SK-N-SH (cell line): ENCODE measurements at regions not wholly inside any gene's neighbourhood (a gene's known extent, or its start where the extent isn't known, plus 50 kb on each side); places are given as distances from the start of the nearest gene placed in this dataset.
"Not testable (repeated sequence)": the region's sequence is repeated elsewhere in the genome, so short reads cannot be mapped to it uniquely, and the experiment has no call there.

Experiments
- CTCF ChIA-PET: fragments of 300-600, 350-600 bp; formaldehyde crosslinking; extraction: SDS; loops from one replicate; lab custom pipeline; 2021; lab: Yijun Ruan, JAX
- POLR2A ChIA-PET: fragments of 350-600 bp; sonication (Branson Sonifier 250); formaldehyde crosslinking; extraction: SDS; loops from one replicate; lab custom pipeline; 2020; ENCODE audit warnings: antibody characterized with exemption, inconsistent platforms; lab: Yijun Ruan, JAX
- DNase-seq: peaks from one replicate; pipeline ENCODE4 v3.0.0; 2012
- H2AFZ ChIP-seq: fragments of 200-600 bp; sonication (generic); 2 replicates; pipeline ENCODE4 v1.8.1; 2016; ENCODE audit warnings: antibody characterized with exemption, mild to moderate bottlenecking, low read depth
- H3F3A ChIP-seq: fragments of 200-600 bp; sonication (generic); replicated peaks from 2 replicates; pipeline ENCODE3; 2016; ENCODE audit warnings: antibody characterized with exemption, mild to moderate bottlenecking; ENCODE audit not compliant: insufficient read depth
- H3K27ac ChIP-seq, 2 experiments: fragments of 200-500 bp in 1 of 2; fragments of 200-600 bp in 1 of 2; sonication (Bioruptor generic) in 1 of 2; sonication (generic), shearing (Covaris generic) in 1 of 2; 2 replicates each; pipeline versions ENCODE4 v1.5.1 to v1.6.1; 2014 to 2016; ENCODE audit warnings: low read depth in 2 of 2, inconsistent platforms in 1 of 2, low read length in 1 of 2, mild to moderate bottlenecking in 1 of 2, mixed read lengths in 1 of 2
- H3K27me3 ChIP-seq: fragments of 200-600 bp; sonication (generic), shearing (Covaris generic); 2 replicates; pipeline ENCODE4 v1.6.1; 2016; ENCODE audit warnings: mixed run types; ENCODE audit not compliant: insufficient read depth
- H3K36me3 ChIP-seq, 2 experiments: fragments of 200-500 bp in 1 of 2; fragments of 200-600 bp in 1 of 2; sonication (Bioruptor generic) in 1 of 2; sonication (generic) in 1 of 2; replicated peaks in 1 of 2; 2 replicates each; pipeline versions ENCODE3 to v1.5.1; 2014 to 2016; ENCODE audit warnings: low read length in 1 of 2, mild to moderate bottlenecking in 1 of 2; ENCODE audit not compliant: insufficient read depth in 2 of 2, control insufficient read depth in 1 of 2
- H3K4me1 ChIP-seq, 2 experiments: fragments of 200-500 bp in 1 of 2; fragments of 200-600 bp in 1 of 2; sonication (Bioruptor generic) in 1 of 2; sonication (generic), shearing (Covaris generic) in 1 of 2; 2 replicates each; pipeline versions ENCODE4 v1.5.1 to v1.6.1; 2014 to 2016; ENCODE audit warnings: low read depth in 1 of 2, low read length in 1 of 2, mixed run types in 1 of 2; ENCODE audit not compliant: insufficient read depth in 2 of 2, control insufficient read depth in 1 of 2
- H3K4me2 ChIP-seq: fragments of 200-600 bp; sonication (generic), shearing (Covaris generic); 2 replicates; pipeline ENCODE4 v1.6.1; 2017; ENCODE audit warnings: mixed run types
- H3K4me3 ChIP-seq, 2 experiments: fragments of 200-500 bp in 1 of 2; fragments of 200-600 bp in 1 of 2; sonication (Bioruptor generic) in 1 of 2; sonication (generic), shearing (Covaris generic) in 1 of 2; 2 replicates each; pipeline versions ENCODE4 v1.5.1 to v1.8.1; 2014 to 2016; ENCODE audit warnings: low read depth in 2 of 2, inconsistent platforms in 1 of 2, low read length in 1 of 2, mild to moderate bottlenecking in 1 of 2, mixed read lengths in 1 of 2, moderate library complexity in 1 of 2
- H3K79me2 ChIP-seq: fragments of 200-600 bp; sonication (generic); 2 replicates; pipeline ENCODE4 v1.8.1; 2017; ENCODE audit warnings: mild to moderate bottlenecking; ENCODE audit not compliant: insufficient read depth
- H3K9ac ChIP-seq: fragments of 200-600 bp; sonication (generic); 2 replicates; pipeline ENCODE4 v1.6.1; 2017; ENCODE audit warnings: mixed run types
- H3K9me2 ChIP-seq: fragments of 200-600 bp; sonication (generic); 2 replicates; pipeline ENCODE4 v1.6.1; 2017; ENCODE audit warnings: mixed run types
- H3K9me3 ChIP-seq: fragments of 200-600 bp; sonication (generic); 2 replicates; pipeline ENCODE4 v1.6.1; 2017; ENCODE audit warnings: mixed run types, mild to moderate bottlenecking, moderate library complexity
- H4K20me1 ChIP-seq: fragments of 200-600 bp; sonication (generic); 2 replicates; pipeline ENCODE4 v1.6.1; 2017; ENCODE audit warnings: mild to moderate bottlenecking, mixed run types; ENCODE audit not compliant: insufficient read depth
- CHD2 ChIP-seq: fragments of 150-350 bp; IDR thresholded peaks from 2 replicates; pipeline ENCODE4 v1.6.1; 2018; ENCODE audit warnings: low read length; ENCODE audit not compliant: partially characterized antibody
- ELF1 ChIP-seq: IDR thresholded peaks from 2 replicates; pipeline ENCODE4 v1.4.0; 2012
- FOXJ3 ChIP-seq: sonication (generic); formaldehyde crosslinking; IDR thresholded peaks from 2 replicates; pipeline ENCODE4 v1.5.1; 2020; ENCODE audit warnings: mild to moderate bottlenecking, missing genetic modification reagents
- GABPA ChIP-seq: IDR thresholded peaks from 2 replicates; pipeline ENCODE4 v1.4.0; 2012; ENCODE audit warnings: low read depth, mild to moderate bottlenecking
- GATA2 ChIP-seq: sonication (generic); formaldehyde crosslinking; IDR thresholded peaks from 2 replicates; pipeline ENCODE4 v1.5.0; 2020; ENCODE audit warnings: mild to moderate bottlenecking, missing genetic modification reagents
- MEF2A ChIP-seq: IDR thresholded peaks from 2 replicates; pipeline ENCODE4 v1.4.0; 2012; ENCODE audit warnings: low read depth, borderline replicate concordance
- NFIC ChIP-seq: IDR thresholded peaks from 2 replicates; pipeline ENCODE4 v1.4.0; 2012; ENCODE audit warnings: borderline replicate concordance
- POLR2AphosphoS5 ChIP-seq: IDR thresholded peaks from 2 replicates; pipeline ENCODE4 v1.6.1; 2012; ENCODE audit warnings: low read depth, low read length
- RAD21 ChIP-seq: IDR thresholded peaks from 2 replicates; pipeline ENCODE4 v1.6.1; 2012; ENCODE audit warnings: mild to moderate bottlenecking, low read length
- RCOR1 ChIP-seq: fragments of 150-350 bp; IDR thresholded peaks from 2 replicates; pipeline ENCODE4 v1.6.1; 2017; ENCODE audit warnings: antibody characterized with exemption, low read length
- SIN3A ChIP-seq: IDR thresholded peaks from 2 replicates; pipeline ENCODE4 v1.6.1; 2012; ENCODE audit warnings: low read depth, mild to moderate bottlenecking, low read length, moderate library complexity, borderline replicate concordance
- SMC3 ChIP-seq: IDR thresholded peaks from 2 replicates; pipeline ENCODE4 v1.6.1; 2012; ENCODE audit warnings: low read depth, low read length, improper control_type of control experiment
- YY1 ChIP-seq: IDR thresholded peaks from 2 replicates; pipeline ENCODE4 v1.4.0; 2012; ENCODE audit warnings: low read depth, mild to moderate bottlenecking
- WGBS: methylation state at CpG from one replicate; pipeline ENCODE4 v1.1.6; 2017; ENCODE audit warnings: low lambda C conversion rate; 5-methylcytosine and 5-hydroxymethylcytosine counted together
- TF ChIP-seq, protein P1 (sequence below): IDR thresholded peaks from 2 replicates; pipeline ENCODE4 v1.4.0; 2012; ENCODE audit warnings: low read depth

- H3K9ac ChIP-seq, H4K20me1 ChIP-seq, H3K27ac ChIP-seq, H3K4me2 ChIP-seq, H3K27me3 ChIP-seq, H3K9me3 ChIP-seq, H3K4me1 ChIP-seq, H3K36me3 ChIP-seq, H3F3A ChIP-seq, H3K4me3 ChIP-seq, CTCF ChIA-PET, H2AFZ ChIP-seq, H3K79me2 ChIP-seq, H3K9me2 ChIP-seq, POLR2A ChIA-PET, DNase-seq: not testable (repeated sequence)
- WGBS = 83% methylated on average over 3 of the region's 3 CpGs
These were observed 89.7 kb downstream of the DKK1 start for GRCh38 chr10:52403801-52404200.

- no peak overlapping the region for H3K4me2 ChIP-seq
- no peaks in the 10 kb centered on the region for H3K9me2 ChIP-seq
- no peaks in the 10 kb centered on the region for H3F3A ChIP-seq
- no peak overlapping the region for H3K9ac ChIP-seq
- no peaks in the 10 kb centered on the region; a peak in 1 of 4 replicates for H3K4me1 ChIP-seq
- H3K79me2 ChIP-seq = no peaks in the 10 kb centered on the region
- CTCF ChIA-PET = interaction anchor here (1.4 kb wide), 1 partner anchor 11 kb away, joined by 4 read pairs; no protein-coding TSS in a partner anchor
- H3K36me3 ChIP-seq = no peaks in the 10 kb centered on the region
- no peaks in the 10 kb centered on the region for H4K20me1 ChIP-seq
- H2AFZ ChIP-seq = no peak overlapping the region
- TF ChIP-seq, protein P1, sequence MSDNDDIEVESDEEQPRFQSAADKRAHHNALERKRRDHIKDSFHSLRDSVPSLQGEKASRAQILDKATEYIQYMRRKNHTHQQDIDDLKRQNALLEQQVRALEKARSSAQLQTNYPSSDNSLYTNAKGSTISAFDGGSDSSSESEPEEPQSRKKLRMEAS = no peak
- TF ChIP-seq CHD2 (no peak), GATA2 (no peak), GABPA (no peak), SIN3A (no peak), POLR2AphosphoS5 (no peak), YY1 (no peak), NFIC (no peak), MEF2A (no peak), RCOR1 (no peak), RAD21 (no peak), FOXJ3 (CRISPR knock-in tag) (no peak)
- no peak overlapping the region for H3K27ac ChIP-seq
- no peaks in the 10 kb centered on the region for H3K27me3 ChIP-seq
- no peaks in the 10 kb centered on the region for H3K9me3 ChIP-seq
- POLR2A ChIA-PET = no interaction called here
- H3K4me3 ChIP-seq = no peak overlapping the region
- DNase-seq = no peak
- WGBS = 90% methylated on average over 2 of the region's 2 CpGs
These were observed 95.1 kb downstream of the DKK1 start for GRCh38 chr10:52409195-52409594.

DNA sequence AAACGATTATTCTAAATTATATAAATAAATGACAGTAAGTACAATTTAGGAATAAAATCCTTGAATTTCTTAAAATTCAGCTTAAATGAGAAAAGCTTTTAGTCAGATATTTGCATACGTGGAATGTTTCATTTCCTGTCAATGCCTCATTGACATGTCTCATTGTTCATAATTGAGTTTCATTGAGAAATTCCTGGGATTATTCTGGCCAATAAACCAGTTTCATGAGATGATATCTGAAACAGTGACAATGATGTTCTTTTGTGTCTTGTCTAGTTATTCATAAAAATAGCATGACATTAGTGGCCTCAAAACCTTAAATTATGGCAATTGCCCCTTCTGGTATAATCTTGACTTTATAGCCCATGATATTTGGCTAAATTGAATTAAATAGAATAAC lies 95.8 kb downstream of the DKK1 start:
- no peaks in the 10 kb centered on the region for H3K79me2 ChIP-seq
- H3K27ac ChIP-seq = no peak overlapping the region
- no peak for DNase-seq
- H3K4me2 ChIP-seq = no peak overlapping the region
- H2AFZ ChIP-seq = no peak overlapping the region
- H3K9ac ChIP-seq = no peak overlapping the region
- no peaks in the 10 kb centered on the region for H4K20me1 ChIP-seq
- 77% methylated on average over 2 of the region's 2 CpGs for WGBS
- H3K9me2 ChIP-seq = no peaks in the 10 kb centered on the region
- H3K36me3 ChIP-seq = no peaks in the 10 kb centered on the region
- CTCF ChIA-PET = interaction anchor here (1.1 to 1.4 kb wide), 2 partner anchors 10 to 101 kb away, joined by 3 to 4 read pairs; no protein-coding TSS in a partner anchor
- no peaks in the 10 kb centered on the region; a peak in 1 of 4 replicates for H3K4me1 ChIP-seq
- POLR2A ChIA-PET = no interaction called here
- H3K4me3 ChIP-seq = no peak overlapping the region
- no peaks in the 10 kb centered on the region for H3K27me3 ChIP-seq
- no peak for TF ChIP-seq ELF1
- TF ChIP-seq MEF2A = no peak
- no peak for TF ChIP-seq SMC3
- no peaks in the 10 kb centered on the region for H3F3A ChIP-seq
- no peaks in the 10 kb centered on the region for H3K9me3 ChIP-seq
